Astrocyte of the spinal cord (primary cell): ENCODE measurements at regions not wholly inside any gene's neighbourhood (a gene's known extent, or its start where the extent isn't known, plus 50 kb on each side); places are given as distances from the start of the nearest gene placed in this dataset.

Experiments used
- DNase-seq: peaks from one replicate; pipeline ENCODE4 v3.0.0; 2011; ENCODE audit warnings: low read depth, low spot score
- H3K4me3 ChIP-seq: 2 replicates; pipeline ENCODE4 v1.5.1; 2011; ENCODE audit warnings: low read depth, mild to moderate bottlenecking, low read length, moderate library complexity
- in situ Hi-C: cut with HindIII; loops from 2 replicates; pipeline ENCODE4 v1.10.0; 2017; ENCODE audit warnings: low sequenced_read_pairs
- TF ChIP-seq, protein P1 (sequence below): IDR thresholded peaks from 2 replicates; pipeline ENCODE4 v1.5.1; 2012; ENCODE audit warnings: low read depth, mild to moderate bottlenecking, low read length, inconsistent platforms

DNA sequence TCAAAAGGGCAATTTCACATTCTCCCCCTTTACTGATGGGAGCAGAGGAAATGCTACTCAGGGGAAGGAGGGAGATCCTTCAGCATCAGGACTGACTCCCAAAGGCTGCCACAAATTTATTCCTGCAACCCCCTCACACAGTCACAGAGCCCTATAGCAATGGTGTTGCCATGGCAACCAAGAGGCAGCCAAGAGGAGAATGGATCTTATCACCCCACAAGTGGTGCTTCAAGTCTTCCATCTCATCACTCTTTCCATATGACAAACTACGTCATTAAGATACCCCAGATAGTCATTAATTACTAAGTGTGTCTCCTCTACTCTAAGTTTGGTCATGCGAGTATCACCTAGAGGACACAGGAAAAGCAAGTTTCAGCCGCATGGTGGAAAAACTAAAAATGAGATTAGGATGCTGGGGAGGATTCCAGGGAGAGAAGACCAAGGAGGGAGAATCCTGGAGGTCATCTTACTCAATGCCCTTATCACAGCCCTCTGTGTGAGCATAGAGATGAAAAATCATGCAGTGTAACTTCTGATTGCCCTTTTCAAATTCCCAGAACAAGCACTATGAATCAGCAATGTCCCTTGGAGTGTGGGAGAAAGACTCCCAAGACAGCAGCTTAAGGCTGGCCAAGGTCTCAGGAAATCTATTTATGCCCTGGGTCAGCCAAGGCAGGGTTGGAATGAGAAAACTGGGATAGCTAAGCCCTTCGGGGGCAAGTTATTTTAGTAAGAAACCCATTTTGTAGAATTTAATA, 885.7 kb upstream of the KLHL29 start:
- no peak overlapping the region for H3K4me3 ChIP-seq
- no peak for DNase-seq
- in situ Hi-C loops: no loop called here
- TF ChIP-seq, protein P1, sequence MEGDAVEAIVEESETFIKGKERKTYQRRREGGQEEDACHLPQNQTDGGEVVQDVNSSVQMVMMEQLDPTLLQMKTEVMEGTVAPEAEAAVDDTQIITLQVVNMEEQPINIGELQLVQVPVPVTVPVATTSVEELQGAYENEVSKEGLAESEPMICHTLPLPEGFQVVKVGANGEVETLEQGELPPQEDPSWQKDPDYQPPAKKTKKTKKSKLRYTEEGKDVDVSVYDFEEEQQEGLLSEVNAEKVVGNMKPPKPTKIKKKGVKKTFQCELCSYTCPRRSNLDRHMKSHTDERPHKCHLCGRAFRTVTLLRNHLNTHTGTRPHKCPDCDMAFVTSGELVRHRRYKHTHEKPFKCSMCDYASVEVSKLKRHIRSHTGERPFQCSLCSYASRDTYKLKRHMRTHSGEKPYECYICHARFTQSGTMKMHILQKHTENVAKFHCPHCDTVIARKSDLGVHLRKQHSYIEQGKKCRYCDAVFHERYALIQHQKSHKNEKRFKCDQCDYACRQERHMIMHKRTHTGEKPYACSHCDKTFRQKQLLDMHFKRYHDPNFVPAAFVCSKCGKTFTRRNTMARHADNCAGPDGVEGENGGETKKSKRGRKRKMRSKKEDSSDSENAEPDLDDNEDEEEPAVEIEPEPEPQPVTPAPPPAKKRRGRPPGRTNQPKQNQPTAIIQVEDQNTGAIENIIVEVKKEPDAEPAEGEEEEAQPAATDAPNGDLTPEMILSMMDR: no peak

DNA sequence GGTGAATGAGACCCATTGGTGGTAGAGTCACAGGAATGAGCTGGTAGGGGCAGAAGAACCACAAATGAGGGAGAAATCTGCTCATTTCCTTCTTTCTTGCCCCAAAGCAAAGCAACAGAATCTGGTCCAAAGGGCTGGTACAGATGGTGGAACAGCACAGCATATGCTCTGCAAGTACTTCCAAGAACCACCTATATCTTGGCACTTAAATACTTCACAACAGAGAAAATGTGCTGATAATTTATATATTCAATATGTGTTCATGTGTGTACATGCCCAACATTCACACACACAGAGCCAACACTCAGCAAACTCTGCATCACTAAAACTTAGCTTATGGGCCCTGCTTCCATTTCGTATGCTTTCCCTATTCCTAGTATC, 884.4 kb upstream of the KLHL29 start:
- no peak overlapping the region for H3K4me3 ChIP-seq
- DNase-seq: no peak
- in situ Hi-C loops: no loop called here
- TF ChIP-seq, protein P1: no peak

GRCh38 chr2:22501851-22502250, 883.1 kb upstream of the KLHL29 start:
- TF ChIP-seq, protein P1: no peak
- no peak for DNase-seq
- in situ Hi-C loops: no loop called here
- no peak overlapping the region for H3K4me3 ChIP-seq

DNA sequence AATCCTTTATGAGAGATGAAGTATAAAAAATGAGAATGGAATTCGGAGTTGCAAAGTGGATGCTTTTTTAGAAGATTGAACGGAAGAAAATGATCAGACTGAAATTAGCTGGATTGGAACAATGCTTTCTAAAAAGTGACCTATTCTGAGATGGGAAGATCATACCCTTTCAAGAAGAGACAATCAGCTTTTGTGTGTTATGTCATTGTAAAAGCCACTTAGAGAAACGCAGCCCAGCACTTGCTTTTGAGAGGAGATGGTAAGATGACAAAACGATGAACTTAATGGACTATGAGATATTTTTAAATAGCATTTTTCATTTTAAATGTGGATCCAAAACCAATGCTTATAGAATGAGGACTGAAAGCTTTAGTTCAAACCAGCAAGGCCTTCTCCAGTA, 871.4 kb upstream of the KLHL29 start:
- DNase-seq: no peak
- in situ Hi-C loops: no loop called here
- H3K4me3 ChIP-seq: no peak overlapping the region
- TF ChIP-seq, protein P1: no peak

GRCh38 chr2:22517141-22517540, 867.8 kb upstream of the KLHL29 start:
- in situ Hi-C loops: no loop called here
- no peak for DNase-seq
- TF ChIP-seq, protein P1: no peak
- H3K4me3 ChIP-seq: no peak overlapping the region

GRCh38 chr2:22518641-22519040, 866.3 kb upstream of the KLHL29 start:
- in situ Hi-C loops: no loop called here
- no peak for DNase-seq
- no peak overlapping the region for H3K4me3 ChIP-seq
- TF ChIP-seq, protein P1: no peak
